Prostate gland (tissue), 2 donors: ENCODE measurements at regions not wholly inside any gene's neighbourhood (a gene's known extent, or its start where the extent isn't known, plus 50 kb on each side); places are given as distances from the start of the nearest gene placed in this dataset.

Source experiments
- DNase-seq: peaks from one replicate; pipeline ENCODE4 v3.0.0-alpha.2; 2019; ENCODE audit warnings: low spot score
- H3K27ac ChIP-seq, 2 donors: fragments of 200-600 bp; sonication (generic); 2 replicates each; pipeline ENCODE4 v1.5.1; 2017 to 2019
- H3K27me3 ChIP-seq: fragments of 200-600 bp; sonication (generic); replicated peaks from 2 replicates; pipeline ENCODE4 v1.5.1; 2019; ENCODE audit not compliant: insufficient read depth
- H3K36me3 ChIP-seq, 2 donors: fragments of 200-600 bp; sonication (generic); 1 replicate in 1 of 2; 2 replicates in 1 of 2; pipeline versions ENCODE4 v1.5.1 to v1.8.1; 2017 to 2019
- H3K4me1 ChIP-seq: fragments of 200-600 bp; sonication (generic); replicated peaks from 2 replicates; pipeline ENCODE4 v1.5.1; 2019
- H3K4me3 ChIP-seq, 2 donors: fragments of 200-600 bp; sonication (generic); 2 replicates each; pipeline ENCODE4 v1.5.1; 2017 to 2019
- H3K9me3 ChIP-seq: fragments of 200-600 bp; sonication (generic); 2 replicates; pipeline ENCODE4 v1.5.1; 2017
- POLR2A ChIP-seq: fragments of 450-650 bp; IDR thresholded peaks from one replicate; pipeline ENCODE4 v1.6.1; 2016; ENCODE audit warnings: antibody characterized with exemption, mild to moderate bottlenecking
- POLR2AphosphoS5 ChIP-seq: sonication (generic); formaldehyde crosslinking; IDR thresholded peaks from one replicate; pipeline ENCODE4 v1.6.1; 2017; ENCODE audit warnings: antibody characterized with exemption
- WGBS: methylation state at CpG from one replicate; pipeline ENCODE4 v1.1.5; 2018; 5-methylcytosine and 5-hydroxymethylcytosine counted together
- intact Hi-C: fragments of 100-400 bp; cut with DNase I; formaldehyde crosslinking; loops from one replicate; pipeline ENCODE4 v1.14.2; 2022
- TF ChIP-seq, protein P1 (sequence below), 4 experiments: fragments of 200-600 bp in 2 of 4; fragments of 450-650 bp in 2 of 4; sonication (generic) in 2 of 4; IDR thresholded peaks; 1 replicate in 3 of 4; 2 replicates in 1 of 4; pipeline ENCODE4 v1.5.1; 2016 to 2019; ENCODE audit warnings: antibody characterized with exemption in 4 of 4, mild to moderate bottlenecking in 2 of 4, moderate library complexity in 2 of 4

- Histone ChIP-seq H3K4me1 (no peaks in the 10 kb centered on the region), H3K27ac (no peak overlapping the region), H3K27me3 (no peaks in the 10 kb centered on the region), H3K4me3 (no peak overlapping the region), H3K36me3 (no peaks in the 10 kb centered on the region), H3K9me3 (no peaks in the 10 kb centered on the region)
- TF ChIP-seq POLR2A, result no peak
- TF ChIP-seq POLR2AphosphoS5, result no peak
- TF ChIP-seq, protein P1, sequence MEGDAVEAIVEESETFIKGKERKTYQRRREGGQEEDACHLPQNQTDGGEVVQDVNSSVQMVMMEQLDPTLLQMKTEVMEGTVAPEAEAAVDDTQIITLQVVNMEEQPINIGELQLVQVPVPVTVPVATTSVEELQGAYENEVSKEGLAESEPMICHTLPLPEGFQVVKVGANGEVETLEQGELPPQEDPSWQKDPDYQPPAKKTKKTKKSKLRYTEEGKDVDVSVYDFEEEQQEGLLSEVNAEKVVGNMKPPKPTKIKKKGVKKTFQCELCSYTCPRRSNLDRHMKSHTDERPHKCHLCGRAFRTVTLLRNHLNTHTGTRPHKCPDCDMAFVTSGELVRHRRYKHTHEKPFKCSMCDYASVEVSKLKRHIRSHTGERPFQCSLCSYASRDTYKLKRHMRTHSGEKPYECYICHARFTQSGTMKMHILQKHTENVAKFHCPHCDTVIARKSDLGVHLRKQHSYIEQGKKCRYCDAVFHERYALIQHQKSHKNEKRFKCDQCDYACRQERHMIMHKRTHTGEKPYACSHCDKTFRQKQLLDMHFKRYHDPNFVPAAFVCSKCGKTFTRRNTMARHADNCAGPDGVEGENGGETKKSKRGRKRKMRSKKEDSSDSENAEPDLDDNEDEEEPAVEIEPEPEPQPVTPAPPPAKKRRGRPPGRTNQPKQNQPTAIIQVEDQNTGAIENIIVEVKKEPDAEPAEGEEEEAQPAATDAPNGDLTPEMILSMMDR (IDR thresholded peaks at IDR 0.05), result no peak
- no peak for DNase-seq
- intact Hi-C loops, result no loop called here
- 78% methylated on average over 6 of the region's 6 CpGs for WGBS
Observed at GRCh38 chr4:4800646-4801408, 58.6 kb upstream of the MSX1 start.

- no peak overlapping the region for H3K4me3 ChIP-seq
- H3K36me3 ChIP-seq, result no peaks in the 10 kb centered on the region
- no peaks in the 10 kb centered on the region for H3K27me3 ChIP-seq
- TF ChIP-seq, protein P1 (IDR thresholded peaks at IDR 0.05), result no peak
- no peak for TF ChIP-seq POLR2AphosphoS5
- TF ChIP-seq POLR2A, result no peak
- H3K27ac ChIP-seq, result no peak overlapping the region
- WGBS, result 22% methylated on average over 1 of the region's 1 CpG
- no peaks in the 10 kb centered on the region for H3K9me3 ChIP-seq
- intact Hi-C loops, result no loop called here
- DNase-seq, result no peak
- no peaks in the 10 kb centered on the region for H3K4me1 ChIP-seq
Observed at GRCh38 chr4:4794421-4794820, 65.0 kb upstream of the MSX1 start.

DNA sequence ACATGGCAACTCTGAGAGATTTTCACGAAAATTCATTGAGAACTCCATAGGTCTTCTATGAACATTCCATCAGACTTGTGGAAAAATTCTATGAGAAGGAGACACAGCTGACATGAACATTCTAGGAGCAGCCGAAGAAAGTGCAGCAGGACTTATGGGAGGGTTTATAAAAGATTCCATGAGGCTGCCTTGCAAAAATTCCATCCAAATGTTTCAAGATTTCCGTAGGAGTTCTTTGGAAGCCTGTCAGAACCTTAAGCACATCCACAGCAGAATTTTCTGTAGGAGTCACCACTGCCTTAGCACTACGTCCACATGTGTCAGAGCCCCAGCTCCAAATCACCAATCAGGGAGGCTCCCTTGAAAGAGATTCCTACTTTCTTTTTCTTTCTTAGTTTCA is 67.0 kb upstream of the MSX1 start:
- H3K36me3 ChIP-seq, result no peaks in the 10 kb centered on the region
- intact Hi-C loops, result no loop called here
- TF ChIP-seq POLR2AphosphoS5, result no peak
- TF ChIP-seq POLR2A, result no peak
- TF ChIP-seq, protein P1 (IDR thresholded peaks at IDR 0.05), result no peak
- H3K27me3 ChIP-seq, result no peaks in the 10 kb centered on the region
- H3K27ac ChIP-seq, result no peak overlapping the region
- WGBS, result 73% methylated on average over 4 of the region's 4 CpGs
- H3K4me1 ChIP-seq, result no peaks in the 10 kb centered on the region
- no peak for DNase-seq
- H3K9me3 ChIP-seq, result no peaks in the 10 kb centered on the region
- H3K4me3 ChIP-seq, result no peak overlapping the region

- Histone ChIP-seq H3K9me3 (no peaks in the 10 kb centered on the region), H3K4me1 (no peaks in the 10 kb centered on the region), H3K27ac (no peak overlapping the region), H3K4me3 (no peak overlapping the region), H3K27me3 (no peaks in the 10 kb centered on the region), H3K36me3 (no peaks in the 10 kb centered on the region)
- intact Hi-C loops, result no loop called here
- TF ChIP-seq POLR2AphosphoS5 (no peak), POLR2A (no peak)
- TF ChIP-seq, protein P1 (IDR thresholded peaks at IDR 0.05), result no peak
- WGBS, result 57% methylated on average over 14 of the region's 14 CpGs
- DNase-seq, result no peak
Observed at GRCh38 chr4:4791299-4792111, 68.0 kb upstream of the MSX1 start.
